Transverse colon (tissue), 4 donors: ENCODE measurements at regions not wholly inside any gene's neighbourhood (a gene's known extent, or its start where the extent isn't known, plus 50 kb on each side); places are given as distances from the start of the nearest gene placed in this dataset.
A peak's percentile ranks its signal among the peaks of the same experiment; 100 is the strongest.

Experiments
- DNase-seq: peaks from one replicate; pipeline ENCODE4 v3.0.0-alpha.2; 2019
- H3K27ac ChIP-seq, 4 donors: fragments of 200-600 bp; sonication (generic); 2 replicates each; pipeline ENCODE4 v1.5.1; 2016 to 2018; ENCODE audit warnings: inconsistent platforms in 4 of 4
- H3K27me3 ChIP-seq: fragments of 200-600 bp; sonication (generic); 2 replicates; pipeline ENCODE4 v1.5.1; 2017; ENCODE audit warnings: inconsistent platforms
- H3K36me3 ChIP-seq, 4 donors: fragments of 200-600 bp; sonication (generic); 2 replicates each; pipeline ENCODE4 v1.5.1; 2017 to 2019; ENCODE audit warnings: inconsistent platforms in 4 of 4
- H3K4me1 ChIP-seq, 4 donors: fragments of 200-600 bp; sonication (generic); 2 replicates each; pipeline ENCODE4 v1.5.1; 2017 to 2020; ENCODE audit warnings: inconsistent platforms in 4 of 4
- H3K4me3 ChIP-seq, 4 donors: fragments of 200-600 bp; sonication (generic); 1 replicate in 1 of 4; 2 replicates in 3 of 4; pipeline versions ENCODE4 v1.5.1 to v1.6.1; 2017 to 2019; ENCODE audit warnings: inconsistent platforms in 4 of 4
- H3K9me3 ChIP-seq, 2 donors: fragments of 200-600 bp; sonication (generic); 2 replicates each; pipeline ENCODE4 v1.5.1; 2017 to 2019; ENCODE audit warnings: inconsistent platforms in 2 of 2
- EP300 ChIP-seq: sonication (generic); formaldehyde crosslinking; IDR thresholded peaks from one replicate; pipeline ENCODE4 v1.6.1; 2017; ENCODE audit warnings: antibody characterized with exemption, low read depth
- POLR2A ChIP-seq: fragments of 450-650 bp; IDR thresholded peaks from one replicate; pipeline ENCODE4 v1.6.1; 2016; ENCODE audit warnings: antibody characterized with exemption, mild to moderate bottlenecking, moderate library complexity
- POLR2AphosphoS5 ChIP-seq, 3 donors: sonication (generic); formaldehyde crosslinking; IDR thresholded peaks; one replicate each; pipeline ENCODE4 v1.6.1; 2016; ENCODE audit warnings: antibody characterized with exemption in 3 of 3
- WGBS, 2 donors: methylation state at CpG; one replicate each; pipeline ENCODE4 v1.1.5; 2018; ENCODE audit warnings: low coverage in 1 of 2; 5-methylcytosine and 5-hydroxymethylcytosine counted together
- in situ Hi-C, 4 donors: fragments of 200-750 bp; cut with MboI; loops; one replicate each; pipeline versions ENCODE4 v1.15.0 to v1.15.1; 2017; ENCODE audit warnings: low sequenced_read_pairs in 3 of 4, low pct_ligation_motif_present in 1 of 4, low pct_unique_long_range_greater_than_20kb in 1 of 4
- intact Hi-C: fragments of 100-400 bp; cut with DNase I; formaldehyde crosslinking; loops from one replicate; pipeline ENCODE4 v1.15.1; 2023; ENCODE audit warnings: low total_unique reads
- TF ChIP-seq, protein P1 (sequence below), 5 experiments: fragments of 200-600 bp in 3 of 5; fragments of 450-650 bp in 2 of 5; sonication (generic) in 3 of 5; IDR thresholded peaks; 1 replicate in 2 of 5; 2 replicates in 3 of 5; pipeline ENCODE4 v1.5.1; 2016 to 2017; ENCODE audit warnings: antibody characterized with exemption in 5 of 5, inconsistent platforms in 3 of 5, mild to moderate bottlenecking in 2 of 5, moderate library complexity in 1 of 5

DNA sequence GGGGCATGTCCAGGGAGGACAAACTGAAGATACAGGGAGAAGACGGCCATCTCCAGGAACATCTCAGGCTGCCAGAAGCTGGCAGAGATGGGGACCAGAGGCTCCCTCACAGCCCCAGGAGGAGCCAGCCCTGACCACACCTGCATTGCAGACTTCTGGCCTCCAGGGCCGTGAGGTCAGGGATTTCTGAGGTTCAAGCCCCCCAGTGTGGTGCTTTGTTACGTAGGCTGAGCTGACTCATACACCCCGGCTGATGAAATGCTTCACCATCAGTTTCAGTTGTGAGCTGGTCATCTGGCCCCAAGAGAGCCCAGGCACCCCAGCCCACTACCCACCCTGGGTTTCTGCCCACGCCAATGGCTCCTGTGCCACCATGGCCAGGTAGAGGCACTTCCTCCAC lies 106.4 kb downstream of the SIK1 start:
- intact Hi-C loops (no loop called here), in situ Hi-C loops (no loop called here)
- Histone ChIP-seq H3K36me3 (no peaks in the 10 kb centered on the region), H3K27ac (no peak overlapping the region), H3K4me3 (no peak overlapping the region), H3K9me3 (no peaks in the 10 kb centered on the region), H3K4me1 (no peaks in the 10 kb centered on the region), H3K27me3 (no peaks in the 10 kb centered on the region)
- no peak for DNase-seq
- WGBS, 2 donors: 92% methylated on average over 5 of the region's 5 CpGs; no CpG with 5 or more reads in 1 of the 2 donors
- no peak for TF ChIP-seq POLR2A
- TF ChIP-seq POLR2AphosphoS5 (IDR thresholded peaks at IDR 0.05): no peak
- TF ChIP-seq, protein P1, sequence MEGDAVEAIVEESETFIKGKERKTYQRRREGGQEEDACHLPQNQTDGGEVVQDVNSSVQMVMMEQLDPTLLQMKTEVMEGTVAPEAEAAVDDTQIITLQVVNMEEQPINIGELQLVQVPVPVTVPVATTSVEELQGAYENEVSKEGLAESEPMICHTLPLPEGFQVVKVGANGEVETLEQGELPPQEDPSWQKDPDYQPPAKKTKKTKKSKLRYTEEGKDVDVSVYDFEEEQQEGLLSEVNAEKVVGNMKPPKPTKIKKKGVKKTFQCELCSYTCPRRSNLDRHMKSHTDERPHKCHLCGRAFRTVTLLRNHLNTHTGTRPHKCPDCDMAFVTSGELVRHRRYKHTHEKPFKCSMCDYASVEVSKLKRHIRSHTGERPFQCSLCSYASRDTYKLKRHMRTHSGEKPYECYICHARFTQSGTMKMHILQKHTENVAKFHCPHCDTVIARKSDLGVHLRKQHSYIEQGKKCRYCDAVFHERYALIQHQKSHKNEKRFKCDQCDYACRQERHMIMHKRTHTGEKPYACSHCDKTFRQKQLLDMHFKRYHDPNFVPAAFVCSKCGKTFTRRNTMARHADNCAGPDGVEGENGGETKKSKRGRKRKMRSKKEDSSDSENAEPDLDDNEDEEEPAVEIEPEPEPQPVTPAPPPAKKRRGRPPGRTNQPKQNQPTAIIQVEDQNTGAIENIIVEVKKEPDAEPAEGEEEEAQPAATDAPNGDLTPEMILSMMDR (IDR thresholded peaks at IDR 0.05): no peak
- no peak for TF ChIP-seq EP300

DNA sequence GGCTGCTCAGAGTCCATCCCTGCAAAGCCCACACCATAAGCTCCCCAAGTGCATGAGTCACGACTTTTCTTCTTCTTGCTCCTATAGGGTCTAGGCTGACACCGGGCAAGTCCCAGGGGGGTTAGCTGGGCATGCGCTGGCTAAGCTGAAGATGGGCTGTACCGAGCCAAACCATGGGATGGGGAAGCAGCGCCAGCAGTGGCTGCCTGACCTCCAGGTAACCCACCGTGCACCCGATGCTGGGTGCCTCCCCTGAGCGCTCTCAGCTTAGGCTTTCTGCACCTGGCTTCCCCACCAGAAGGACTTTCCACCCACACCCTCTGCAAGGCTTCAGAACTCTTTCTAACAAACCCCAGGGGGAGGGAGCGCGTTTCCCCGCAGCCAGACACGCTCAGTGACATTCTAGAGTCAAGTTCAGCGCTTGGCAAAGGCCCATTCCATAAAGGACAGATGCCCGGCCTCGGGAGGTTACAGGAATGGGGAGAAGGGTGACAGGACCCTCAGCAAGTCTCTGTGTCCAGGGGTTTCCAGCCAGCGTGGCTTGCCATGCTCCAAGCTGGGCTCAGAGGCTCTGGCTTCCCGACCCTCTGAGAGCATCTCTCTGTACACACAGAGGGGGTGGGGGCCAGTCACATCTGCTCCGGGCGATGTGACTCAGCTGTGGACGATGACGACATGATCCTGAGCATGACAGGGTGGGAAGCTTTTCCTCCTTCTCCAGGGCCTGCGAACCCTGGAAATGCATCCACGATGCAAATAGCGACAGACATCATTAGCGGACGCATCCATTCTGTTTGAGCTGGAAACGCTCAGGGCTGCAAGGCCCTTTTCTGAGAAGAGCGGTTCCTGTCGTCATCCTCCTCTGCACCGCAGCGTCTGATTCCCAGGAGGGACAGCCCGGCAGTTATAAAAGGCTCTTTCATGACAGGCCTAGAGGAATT lies 107.8 kb downstream of the SIK1 start:
- Histone ChIP-seq H3K9me3 (no peaks in the 10 kb centered on the region), H3K27ac (no peak overlapping the region), H3K4me3 (no peak overlapping the region), H3K4me1 (no peaks in the 10 kb centered on the region), H3K36me3 (no peaks in the 10 kb centered on the region), H3K27me3 (no peaks in the 10 kb centered on the region)
- no peak for TF ChIP-seq POLR2A
- in situ Hi-C loops: no loop called here
- peak; percentile 46 for DNase-seq
- 66 to 70% methylated on average over 2 to 31 of the region's 32 CpGs for WGBS, 2 donors
- intact Hi-C loops: no loop called here

DNA sequence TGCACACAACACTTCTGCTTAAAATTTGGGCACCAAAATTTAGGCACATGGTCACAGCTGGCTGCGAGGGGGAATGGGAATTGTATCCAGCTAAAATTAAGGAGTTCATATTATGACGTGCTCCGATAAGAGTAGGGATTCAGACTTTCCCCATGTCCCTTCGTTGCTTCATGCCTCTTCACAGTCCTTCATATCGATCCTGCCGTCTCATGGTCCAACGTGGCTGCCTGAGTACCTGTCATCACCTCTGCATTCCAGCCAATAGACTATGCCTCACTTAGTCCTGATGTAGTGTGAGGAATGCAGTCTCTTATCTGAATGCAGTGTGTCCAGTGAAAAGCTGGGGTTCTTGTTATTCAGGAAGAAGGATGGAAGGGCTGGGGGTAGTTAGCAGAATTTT lies 108.6 kb downstream of the SIK1 start:
- in situ Hi-C loops (no loop called here), intact Hi-C loops (no loop called here)
- DNase-seq: no peak

DNA sequence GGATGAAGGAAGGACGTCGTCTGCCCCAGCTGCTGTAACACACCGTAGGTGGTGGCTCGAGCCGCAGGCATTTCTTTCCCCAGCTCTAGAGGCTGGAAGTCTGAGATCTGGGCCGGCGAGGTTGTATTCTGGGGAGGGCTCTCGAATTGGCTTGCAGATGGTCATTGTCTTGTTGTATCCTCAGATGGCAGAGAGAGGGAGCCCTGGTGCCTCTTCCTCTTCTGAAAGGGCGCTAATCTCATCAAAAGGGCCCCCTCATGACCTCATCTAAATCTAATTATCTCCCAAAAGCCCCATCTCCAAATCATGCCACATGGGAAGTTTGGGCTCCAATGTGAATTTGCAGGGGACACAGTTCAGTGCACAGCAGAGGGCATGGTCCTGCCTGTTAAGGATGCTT lies 109.0 kb downstream of the SIK1 start:
- TF ChIP-seq POLR2AphosphoS5 (IDR thresholded peaks at IDR 0.05) (no peak), EP300 (no peak), POLR2A (no peak)
- TF ChIP-seq, protein P1 (IDR thresholded peaks at IDR 0.05): no peak
- no peak overlapping the region for H3K4me3 ChIP-seq
- no peaks in the 10 kb centered on the region for H3K27me3 ChIP-seq
- no peaks in the 10 kb centered on the region for H3K9me3 ChIP-seq
- DNase-seq: no peak
- in situ Hi-C loops: no loop called here
- no peaks in the 10 kb centered on the region for H3K4me1 ChIP-seq
- WGBS, 2 donors: 78% methylated on average over 9 of the region's 9 CpGs; no CpG with 5 or more reads in 1 of the 2 donors
- intact Hi-C loops: no loop called here
- no peak overlapping the region for H3K27ac ChIP-seq
- H3K36me3 ChIP-seq: no peaks in the 10 kb centered on the region

More for the DNA sequence above, 108.6 kb downstream of the SIK1 start:
- Histone ChIP-seq H3K27me3 (no peaks in the 10 kb centered on the region), H3K4me1 (no peaks in the 10 kb centered on the region), H3K36me3 (no peaks in the 10 kb centered on the region), H3K27ac (no peak overlapping the region), H3K4me3 (no peak overlapping the region), H3K9me3 (no peaks in the 10 kb centered on the region)
- WGBS, 2 donors: 94 to 95% methylated on average over 7 of the region's 7 CpGs
- TF ChIP-seq POLR2A: no peak
- TF ChIP-seq EP300: no peak
- TF ChIP-seq POLR2AphosphoS5 (IDR thresholded peaks at IDR 0.05): no peak
- TF ChIP-seq, protein P1 (IDR thresholded peaks at IDR 0.05): no peak
